ENCODE measurements at regions not wholly inside any gene's neighbourhood (a gene's known extent, or its start where the extent isn't known, plus 50 kb on each side); places are given as distances from the start of the nearest gene placed in this dataset.
A peak's percentile ranks its signal among the peaks of the same experiment; 100 is the strongest.

GRCh38 chr12:103050273-103050672 lies 92.8 kb downstream of the ASCL1 start:
- H3K36me3 Mint-ChIP-seq (ENCODE audit: low read depth) = no peaks in the 10 kb centered on the region
- H3K4me3 Mint-ChIP-seq = no peak overlapping the region
- peaks cover 1% of the 10 kb centered on the region for H3K27me3 Mint-ChIP-seq (ENCODE audit: insufficient read depth)
- no peaks in the 10 kb centered on the region for H3K4me1 Mint-ChIP-seq (ENCODE audit: low read depth)
- no peak for DNase-seq (ENCODE audit: low spot score)
- no peaks in the 10 kb centered on the region for H3K9me3 Mint-ChIP-seq
- H3K27ac Mint-ChIP-seq = no peak overlapping the region
- intact Hi-C loops (cut with micrococcal nuclease) = no loop called here

GRCh38 chr12:103053089-103053488 lies 95.6 kb downstream of the ASCL1 start:
- intact Hi-C loops (cut with micrococcal nuclease) = no loop called here
- Mint-ChIP-seq H3K27me3 (ENCODE audit: insufficient read depth) (no peaks in the 10 kb centered on the region), H3K36me3 (ENCODE audit: low read depth) (no peaks in the 10 kb centered on the region)

GRCh38 chr12:103073630-103074029 lies 116.2 kb downstream of the ASCL1 start:
- H3K4me1 Mint-ChIP-seq (ENCODE audit: low read depth) = no peaks in the 10 kb centered on the region
- intact Hi-C loops (cut with micrococcal nuclease) = no loop called here
- no peaks in the 10 kb centered on the region for H3K36me3 Mint-ChIP-seq (ENCODE audit: low read depth)

More at GRCh38 chr12:103053089-103053488, 95.6 kb downstream of the ASCL1 start:
- no peak for DNase-seq (ENCODE audit: low spot score)
- Mint-ChIP-seq H3K9me3 (peaks cover 1% of the 10 kb centered on the region), H3K4me1 (ENCODE audit: low read depth) (no peaks in the 10 kb centered on the region), H3K27ac (no peak overlapping the region), H3K4me3 (no peak overlapping the region)

GRCh38 chr12:103075848-103076247 lies 118.4 kb downstream of the ASCL1 start:
- H3K9me3 Mint-ChIP-seq = no peaks in the 10 kb centered on the region
- no peak overlapping the region for H3K27ac Mint-ChIP-seq
- no peaks in the 10 kb centered on the region for H3K27me3 Mint-ChIP-seq (ENCODE audit: insufficient read depth)
- no peaks in the 10 kb centered on the region for H3K4me1 Mint-ChIP-seq (ENCODE audit: low read depth)
- H3K36me3 Mint-ChIP-seq (ENCODE audit: low read depth) = no peaks in the 10 kb centered on the region
- DNase-seq (ENCODE audit: low spot score) = no peak
- no peak overlapping the region for H3K4me3 Mint-ChIP-seq
- intact Hi-C loops (cut with micrococcal nuclease) = no loop called here

More at GRCh38 chr12:103073630-103074029, 116.2 kb downstream of the ASCL1 start:
- no peak overlapping the region for H3K4me3 Mint-ChIP-seq
- no peak for DNase-seq (ENCODE audit: low spot score)
- no peaks in the 10 kb centered on the region for H3K9me3 Mint-ChIP-seq
- H3K27ac Mint-ChIP-seq = no peak overlapping the region
- H3K27me3 Mint-ChIP-seq (ENCODE audit: insufficient read depth) = no peaks in the 10 kb centered on the region

- intact Hi-C loops (cut with micrococcal nuclease) = no loop called here
- Mint-ChIP-seq H3K27me3 (ENCODE audit: insufficient read depth) (no peaks in the 10 kb centered on the region), H3K27ac (no peak overlapping the region), H3K4me3 (no peak overlapping the region), H3K4me1 (ENCODE audit: low read depth) (no peaks in the 10 kb centered on the region), H3K36me3 (ENCODE audit: low read depth) (no peaks in the 10 kb centered on the region), H3K9me3 (peaks cover 4% of the 10 kb centered on the region)
- no peak for DNase-seq (ENCODE audit: low spot score)
Observed at GRCh38 chr12:103077108-103077773, 119.8 kb downstream of the ASCL1 start.

DNA sequence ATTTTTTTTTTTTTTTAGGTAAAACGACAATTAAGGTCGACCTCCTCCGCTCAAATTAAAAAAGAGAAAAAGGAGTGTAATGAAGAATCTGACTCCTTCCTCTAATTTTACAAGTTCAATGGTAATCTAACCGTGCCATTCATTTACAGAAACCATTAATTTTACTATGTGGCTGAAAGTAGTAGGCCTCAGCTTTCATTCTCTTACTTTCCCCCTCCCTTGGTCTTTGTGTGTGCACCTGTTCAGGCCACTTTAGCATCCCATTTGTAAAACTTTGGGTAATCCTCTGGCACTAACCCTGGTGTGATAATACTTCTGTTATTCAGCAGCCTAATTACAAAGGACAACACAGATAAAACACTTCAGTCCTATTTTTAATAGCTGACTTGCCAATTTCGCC lies 128.1 kb downstream of the ASCL1 start:
- Mint-ChIP-seq H3K36me3 (ENCODE audit: low read depth) (no peaks in the 10 kb centered on the region), H3K27ac (no peak overlapping the region), H3K4me1 (ENCODE audit: low read depth) (no peaks in the 10 kb centered on the region), H3K27me3 (ENCODE audit: insufficient read depth) (no peaks in the 10 kb centered on the region), H3K4me3 (no peak overlapping the region), H3K9me3 (peaks cover 12% of the 10 kb centered on the region)
- intact Hi-C loops (cut with micrococcal nuclease) = no loop called here
- no peak for DNase-seq (ENCODE audit: low spot score)

GRCh38 chr12:103086471-103086870 lies 129.0 kb downstream of the ASCL1 start:
- Mint-ChIP-seq H3K27ac (no peak overlapping the region), H3K27me3 (ENCODE audit: insufficient read depth) (no peaks in the 10 kb centered on the region), H3K9me3 (peaks cover 9% of the 10 kb centered on the region), H3K4me1 (ENCODE audit: low read depth) (no peaks in the 10 kb centered on the region), H3K4me3 (no peak overlapping the region), H3K36me3 (ENCODE audit: low read depth) (no peaks in the 10 kb centered on the region)
- intact Hi-C loops (cut with micrococcal nuclease) = no loop called here
- no peak for DNase-seq (ENCODE audit: low spot score)

DNA sequence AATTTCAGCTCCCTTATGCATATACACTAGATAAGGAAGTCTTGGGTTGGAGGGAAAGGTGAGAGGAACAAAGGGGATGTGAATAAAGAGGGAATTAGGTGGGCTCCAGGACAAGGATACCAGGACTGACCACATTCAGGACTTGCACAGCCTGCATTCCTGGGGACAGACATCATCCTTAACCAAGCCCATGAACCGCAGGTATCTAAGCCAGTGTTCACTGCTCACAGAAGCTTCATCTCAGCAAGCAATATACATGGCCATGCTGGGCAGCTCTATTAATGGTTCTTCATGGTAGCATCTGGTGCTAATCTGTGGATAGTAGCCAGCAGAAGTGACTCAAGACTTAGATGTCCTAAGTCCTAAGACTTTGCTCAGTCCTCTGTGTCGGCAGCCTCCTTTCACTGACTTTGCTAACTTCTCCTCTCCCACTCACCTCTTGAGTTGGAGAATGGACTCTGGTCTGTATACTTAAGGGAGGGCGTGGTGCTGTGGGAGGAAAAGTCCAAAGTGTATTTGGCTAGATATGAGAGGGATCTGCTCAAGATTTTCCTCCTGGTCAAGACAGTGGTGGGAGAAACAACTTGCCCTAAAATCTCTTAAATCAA lies 136.1 kb downstream of the ASCL1 start:
- no peak for DNase-seq (ENCODE audit: low spot score)
- intact Hi-C loops (cut with micrococcal nuclease) = no loop called here
- Mint-ChIP-seq H3K9me3 (no peaks in the 10 kb centered on the region), H3K4me1 (ENCODE audit: low read depth) (no peaks in the 10 kb centered on the region), H3K4me3 (no peak overlapping the region), H3K27me3 (ENCODE audit: insufficient read depth) (no peaks in the 10 kb centered on the region), H3K36me3 (ENCODE audit: low read depth) (no peaks in the 10 kb centered on the region), H3K27ac (no peak overlapping the region)

DNA sequence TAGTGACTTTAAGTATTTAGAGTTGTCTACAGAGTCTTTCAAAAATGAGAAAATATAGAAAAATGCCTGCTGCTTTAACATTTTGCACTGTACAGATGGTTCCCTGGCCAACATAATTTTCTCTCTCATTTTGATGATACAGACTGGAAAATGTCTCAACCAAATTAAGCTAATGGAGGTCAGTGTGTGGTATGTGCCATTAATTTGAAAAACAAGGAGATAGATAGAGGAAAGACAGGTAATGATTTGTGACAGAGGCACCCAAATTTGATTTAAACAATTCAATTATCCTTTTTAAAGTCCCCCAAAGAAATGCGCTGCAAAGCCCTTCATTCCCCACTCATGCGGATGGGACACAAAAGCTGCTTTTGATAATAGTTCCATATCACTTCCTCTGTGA lies 140.0 kb downstream of the ASCL1 start:
- no peaks in the 10 kb centered on the region for H3K9me3 Mint-ChIP-seq
- H3K27ac Mint-ChIP-seq = no peak overlapping the region
- no peak overlapping the region for H3K4me3 Mint-ChIP-seq
- DNase-seq (ENCODE audit: low spot score) = no peak
- no peaks in the 10 kb centered on the region for H3K36me3 Mint-ChIP-seq (ENCODE audit: low read depth)
- intact Hi-C loops (cut with micrococcal nuclease) = no loop called here
- H3K27me3 Mint-ChIP-seq (ENCODE audit: insufficient read depth) = no peaks in the 10 kb centered on the region
- peaks cover 6% of the 10 kb centered on the region for H3K4me1 Mint-ChIP-seq (ENCODE audit: low read depth)

- no peaks in the 10 kb centered on the region for H3K27me3 Mint-ChIP-seq (ENCODE audit: insufficient read depth)
- no peak overlapping the region for H3K4me3 Mint-ChIP-seq
- no peaks in the 10 kb centered on the region for H3K36me3 Mint-ChIP-seq (ENCODE audit: low read depth)
- DNase-seq (ENCODE audit: low spot score) = no peak
- H3K4me1 Mint-ChIP-seq (ENCODE audit: low read depth) = peaks cover 8% of the 10 kb centered on the region
- no peak overlapping the region for H3K27ac Mint-ChIP-seq
- intact Hi-C loops (cut with micrococcal nuclease) = loop anchor here (5.0 kb wide), 2 partner anchors 177 to 447 kb away; no protein-coding TSS in a partner anchor
- peaks cover 4% of the 10 kb centered on the region for H3K9me3 Mint-ChIP-seq
Observed at GRCh38 chr12:103100257-103100831, 142.9 kb downstream of the ASCL1 start.

- H3K36me3 Mint-ChIP-seq (ENCODE audit: low read depth) = no peaks in the 10 kb centered on the region
- intact Hi-C loops (cut with micrococcal nuclease) = loop anchor here (5.0 kb wide), 2 partner anchors 175 to 445 kb away; no protein-coding TSS in a partner anchor
- DNase-seq (ENCODE audit: low spot score) = no peak
- H3K27me3 Mint-ChIP-seq (ENCODE audit: insufficient read depth) = no peaks in the 10 kb centered on the region
- peak overlapping the region; percentile 60 for H3K27ac Mint-ChIP-seq
- peaks cover 4% of the 10 kb centered on the region for H3K9me3 Mint-ChIP-seq
- no peak overlapping the region for H3K4me3 Mint-ChIP-seq
- H3K4me1 Mint-ChIP-seq (ENCODE audit: low read depth) = peaks cover 8% of the 10 kb centered on the region
Observed at GRCh38 chr12:103102225-103102744, 144.8 kb downstream of the ASCL1 start.

- Mint-ChIP-seq H3K27ac (no peak overlapping the region), H3K36me3 (ENCODE audit: low read depth) (no peaks in the 10 kb centered on the region), H3K4me3 (no peak overlapping the region), H3K9me3 (peaks cover 4% of the 10 kb centered on the region), H3K4me1 (ENCODE audit: low read depth) (peaks cover 8% of the 10 kb centered on the region), H3K27me3 (ENCODE audit: insufficient read depth) (no peaks in the 10 kb centered on the region)
- DNase-seq (ENCODE audit: low spot score) = no peak
- intact Hi-C loops (cut with micrococcal nuclease) = loop anchor here (5.0 kb wide), 1 partner anchor 401 kb away; no protein-coding TSS in a partner anchor
Observed at GRCh38 chr12:103105971-103106597, 148.6 kb downstream of the ASCL1 start.

- no peak overlapping the region for H3K27ac Mint-ChIP-seq
- intact Hi-C loops (cut with micrococcal nuclease) = loop anchor here (5.0 kb wide), 1 partner anchor 397 kb away; no protein-coding TSS in a partner anchor
Observed at GRCh38 chr12:103109861-103110260, 152.4 kb downstream of the ASCL1 start.

More at GRCh38 chr12:103109861-103110260, 152.4 kb downstream of the ASCL1 start:
- Mint-ChIP-seq H3K4me1 (ENCODE audit: low read depth) (no peaks in the 10 kb centered on the region), H3K36me3 (ENCODE audit: low read depth) (no peaks in the 10 kb centered on the region), H3K27me3 (ENCODE audit: insufficient read depth) (no peaks in the 10 kb centered on the region), H3K9me3 (no peaks in the 10 kb centered on the region), H3K4me3 (no peak overlapping the region)
- DNase-seq (ENCODE audit: low spot score) = no peak
